K562 (cell line): ENCODE measurements at regions not wholly inside any gene's neighbourhood (a gene's known extent, or its start where the extent isn't known, plus 50 kb on each side); places are given as distances from the start of the nearest gene placed in this dataset.

Experiments
- ATAC-seq: fragments of 200-7000 bp; cut with Tn5 transposase; 3 replicates; pipeline ENCODE4 v1.9.1; 2020; ENCODE audit warnings: moderate library complexity
- BruUV-seq: library from RNA; stranded (reverse); fragments of 400-500 nt; replicated peaks from 2 replicates; lab custom pipeline; 2021; lab: Mats Ljungman, UMichigan
- CTCF ChIA-PET: fragments of 300-600 bp; formaldehyde crosslinking; extraction: SDS; loops from one replicate; lab custom pipeline; 2021; ENCODE audit warnings: low intra/inter-chr PET ratio; lab: Yijun Ruan, JAX
- POLR2A ChIA-PET: fragments of 300-600, 350-650 bp; sonication (Branson Sonifier 250); formaldehyde crosslinking; extraction: SDS; loops from one replicate; lab custom pipeline; 2021; ENCODE audit warnings: antibody characterized with exemption, inconsistent platforms; lab: Yijun Ruan, JAX
- DNase-seq, 4 experiments: peaks; one replicate each; pipeline versions ENCODE4 v3.0.0 to v3.0.0-alpha.2; 2011 to 2018; ENCODE audit warnings: low spot score in 3 of 4, mixed read lengths in 3 of 4; ENCODE audit errors: extremely low read depth in 1 of 4
- FAIRE-seq: peaks from 2 replicates; lab custom pipeline; 2011; peaks lifted over from hg19 to GRCh38; lab: Jason Lieb, UNC
- H2AFZ ChIP-seq: 2 replicates; pipeline ENCODE4 v1.6.0; 2011; ENCODE audit warnings: low read depth, low read length, control low read depth, inconsistent platforms
- H3K27ac ChIP-seq: fragments of 200-600 bp; 3 replicates; pipeline ENCODE4 v1.8.0; 2011; ENCODE audit warnings: low read depth, mild to moderate bottlenecking, control low read depth, inconsistent platforms, low read length, moderate library complexity, mixed read lengths; ENCODE audit errors: extremely low read depth
- H3K27me3 ChIP-seq, 2 experiments: fragments of 300-600 bp in 1 of 2; 2 replicates in 1 of 2; 3 replicates in 1 of 2; pipeline versions ENCODE4 v1.6.0 to v1.8.0; 2011; ENCODE audit warnings: inconsistent platforms in 2 of 2, low read length in 2 of 2, mild to moderate bottlenecking in 1 of 2, mixed read lengths in 1 of 2, moderate library complexity in 1 of 2; ENCODE audit not compliant: control insufficient read depth in 2 of 2, insufficient read depth in 2 of 2
- H3K36me3 ChIP-seq: fragments of 300-600 bp; 3 replicates; pipeline ENCODE4 v1.8.0; 2011; ENCODE audit warnings: mild to moderate bottlenecking, low read length, inconsistent platforms; ENCODE audit not compliant: control insufficient read depth, insufficient read depth
- H3K4me1 ChIP-seq, 2 experiments: fragments of 200-600 bp in 1 of 2; replicated peaks in 1 of 2; 2 replicates in 1 of 2; 3 replicates in 1 of 2; pipeline versions ENCODE4 v1.5.1 to v1.8.0; 2011; ENCODE audit warnings: inconsistent platforms in 2 of 2, low read length in 2 of 2, mild to moderate bottlenecking in 1 of 2, mixed read lengths in 1 of 2, moderate library complexity in 1 of 2; ENCODE audit not compliant: control insufficient read depth in 2 of 2, insufficient read depth in 2 of 2
- H3K4me2 ChIP-seq: 2 replicates; pipeline ENCODE4 v1.6.1; 2011; ENCODE audit warnings: low read length, control low read depth, inconsistent platforms, mixed read lengths; ENCODE audit not compliant: insufficient read depth
- H3K4me3 ChIP-seq: fragments of 200-600 bp; sonication (generic), shearing (Covaris generic); 2 replicates; pipeline ENCODE4 v1.5.1; 2016; ENCODE audit warnings: control low read depth, inconsistent platforms
- H3K79me2 ChIP-seq: fragments of 200-600 bp; 3 replicates; pipeline ENCODE4 v1.8.0; 2011; ENCODE audit warnings: low read length, inconsistent platforms; ENCODE audit not compliant: control insufficient read depth, insufficient read depth
- H3K9ac ChIP-seq, 2 experiments: 2 replicates each; pipeline versions ENCODE4 v1.6.0 to v1.6.1; 2011; ENCODE audit warnings: low read depth in 2 of 2, low read length in 2 of 2, control low read depth in 1 of 2, inconsistent platforms in 1 of 2, mild to moderate bottlenecking in 1 of 2, mixed read lengths in 1 of 2; ENCODE audit not compliant: insufficient read depth in 1 of 2
- H3K9me1 ChIP-seq: one replicate; pipeline ENCODE4 v1.6.0; 2011; ENCODE audit warnings: inconsistent platforms, mild to moderate bottlenecking, low read length, moderate library complexity; ENCODE audit not compliant: control insufficient read depth, insufficient read depth
- H3K9me3 ChIP-seq: replicated peaks from 2 replicates; pipeline ENCODE4 v1.5.1; 2011; ENCODE audit warnings: low read depth, low read length, inconsistent platforms; ENCODE audit not compliant: control insufficient read depth, insufficient read depth
- H4K20me1 ChIP-seq: replicated peaks from 2 replicates; pipeline ENCODE4 v1.6.1; 2011; ENCODE audit warnings: low read length, inconsistent platforms, mixed read lengths; ENCODE audit not compliant: control insufficient read depth, insufficient read depth
- ATF7 ChIP-seq: fragments of 450-650 bp; IDR thresholded peaks from 2 replicates; pipeline ENCODE4 v1.7.1; 2014; ENCODE audit warnings: mild to moderate bottlenecking, moderate library complexity
- CBX3 ChIP-seq, 2 experiments: IDR thresholded peaks; 1 replicate in 1 of 2; 2 replicates in 1 of 2; pipeline ENCODE4 v1.6.1; 2012; ENCODE audit warnings: inconsistent platforms in 2 of 2, low read length in 2 of 2, borderline replicate concordance in 1 of 2, control low read depth in 1 of 2
- KHSRP ChIP-seq: fragments of 450-650 bp; IDR thresholded peaks from 2 replicates; pipeline ENCODE4 v1.6.1; 2017
- L3MBTL2 ChIP-seq: fragments of 450-650 bp; IDR thresholded peaks from 2 replicates; pipeline ENCODE4 v1.6.1; 2016; ENCODE audit warnings: mild to moderate bottlenecking, moderate library complexity
- MAFK ChIP-seq: IDR thresholded peaks from 2 replicates; pipeline ENCODE4 v1.6.1; 2011; ENCODE audit warnings: low read length, improper control_type of control experiment
- MXI1 ChIP-seq: IDR thresholded peaks from 2 replicates; pipeline ENCODE4 v1.6.1; 2011; ENCODE audit warnings: low read depth, mild to moderate bottlenecking, improper control_type of control experiment, low read length
- NFE2L1 ChIP-seq: fragments of 450-650 bp; IDR thresholded peaks from 2 replicates; pipeline ENCODE4 v1.6.1; 2016; ENCODE audit warnings: missing genetic modification characterization, low read depth, mild to moderate bottlenecking, missing compliant biosample characterization, moderate library complexity, borderline replicate concordance
- POLR2AphosphoS2 ChIP-seq: IDR thresholded peaks from 2 replicates; pipeline ENCODE4 v1.6.1; 2012; ENCODE audit warnings: low read length, improper control_type of control experiment
- SRF ChIP-seq, 2 experiments: fragments of 250-450, 450-650 bp in 1 of 2; sonication (Bioruptor Pico) in 1 of 2; sonication (generic) in 1 of 2; formaldehyde crosslinking; IDR thresholded peaks; 2 replicates each; pipeline versions ENCODE4 v1.5.0 to v1.5.1; 2020 to 2022; ENCODE audit warnings: mild to moderate bottlenecking in 1 of 2, missing genetic modification reagents in 1 of 2
- WGBS: fragments of 100-300 bp; shearing (Covaris generic); methylation state at CpG from one replicate; pipeline ENCODE4 v1.1.6; 2016; ENCODE audit warnings: low coverage, mixed read lengths; ENCODE audit not compliant: insufficient coverage; ENCODE audit errors: missing lambda C conversion rate; 5-methylcytosine and 5-hydroxymethylcytosine counted together
- in situ Hi-C: fragments of 300-500 bp; cut with MboI; formaldehyde crosslinking; loops from 4 replicates; pipeline ENCODE4 v1.15.0; 2018; ENCODE audit warnings: inconsistent platforms, mixed read lengths
- intact Hi-C: fragments of 100-400 bp; cut with micrococcal nuclease; formaldehyde crosslinking; loops from 2 replicates; pipeline ENCODE4 v1.14.2; 2022
- TF ChIP-seq, protein P1 (sequence below), 2 experiments: IDR thresholded peaks; 2 replicates each; pipeline ENCODE4 v1.6.1; 2012; ENCODE audit warnings: improper control_type of control experiment in 2 of 2, low read depth in 2 of 2, low read length in 2 of 2, borderline replicate concordance in 1 of 2
- TF ChIP-seq, protein P2 (sequence below): fragments of 450-650 bp; IDR thresholded peaks from 2 replicates; pipeline ENCODE4 v1.6.1; 2016
- TF ChIP-seq, protein P3 (sequence below): fragments of 450-650 bp; formaldehyde crosslinking; conservative IDR thresholded peaks from 2 replicates; pipeline ENCODE4 v1.4.0; 2022; ENCODE audit warnings: mild to moderate bottlenecking, missing genetic modification characterization
- TF ChIP-seq, protein P4 (sequence below): fragments of 450-650 bp; IDR thresholded peaks from 2 replicates; pipeline ENCODE4 v1.6.1; 2016; ENCODE audit warnings: antibody characterized with exemption
- TF ChIP-seq, protein P5 (sequence below): fragments of 450-650 bp; formaldehyde crosslinking; IDR thresholded peaks from 2 replicates; pipeline ENCODE4 v1.4.0; 2020; ENCODE audit warnings: mild to moderate bottlenecking, mixed read lengths

DNA sequence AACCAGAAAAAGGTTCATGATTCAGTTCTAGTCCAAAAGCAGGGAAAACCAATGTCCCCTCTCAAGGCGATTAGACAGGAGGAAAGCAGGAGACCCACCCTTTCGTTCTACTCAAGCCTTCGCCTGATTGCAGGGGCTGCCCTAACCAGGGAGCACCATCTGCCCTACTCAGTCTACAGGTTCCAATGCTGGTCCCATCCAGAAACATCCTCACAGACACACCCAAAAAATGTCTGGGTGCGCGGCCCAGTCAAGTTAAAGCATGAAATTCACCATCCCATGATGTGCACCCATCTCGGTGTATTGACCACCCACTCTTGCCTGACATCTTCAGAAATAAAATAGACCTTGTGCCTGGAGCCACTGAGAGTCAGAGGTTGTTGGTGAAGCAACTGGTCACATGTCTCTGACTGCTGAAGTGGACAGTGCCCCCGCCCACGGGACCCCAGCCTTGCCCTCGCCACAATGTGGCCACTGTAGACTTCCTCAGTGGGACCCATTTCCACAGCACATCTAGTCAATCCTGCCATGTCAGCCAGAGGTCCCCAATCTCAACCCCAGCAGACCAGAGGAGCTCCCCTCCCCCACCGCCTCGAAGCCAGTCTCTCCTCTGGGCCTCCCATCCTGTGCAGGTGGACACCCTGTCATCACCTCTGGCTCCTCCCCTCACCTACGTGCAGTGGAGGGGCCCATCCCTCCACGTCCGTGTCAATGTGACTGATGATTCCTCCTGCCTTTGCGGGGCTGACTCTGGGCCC lies 116.3 kb upstream of the PPP2R2D start:
- no peak overlapping the region for H3K9ac ChIP-seq
- ChIA-PET POLR2A (interaction anchor here (0.6 kb wide), 1 partner anchor 93 kb away, joined by 3 read pairs; no protein-coding TSS in a partner anchor), CTCF (no interaction called here)
- no peak overlapping the region for H3K27ac ChIP-seq
- no peak for DNase-seq
- no peak overlapping the region for H2AFZ ChIP-seq
- 0% methylated on average over 15 of the region's 15 CpGs for WGBS
- H4K20me1 ChIP-seq: no peaks in the 10 kb centered on the region
- no peaks in the 10 kb centered on the region for H3K27me3 ChIP-seq
- H3K4me2 ChIP-seq: no peak overlapping the region
- no peaks in the 10 kb centered on the region for H3K79me2 ChIP-seq
- no peaks in the 10 kb centered on the region for H3K36me3 ChIP-seq
- in situ Hi-C loops: no loop called here
- H3K4me1 ChIP-seq: no peaks in the 10 kb centered on the region
- no peak overlapping the region for H3K4me3 ChIP-seq
- intact Hi-C loops: loop anchor here (5.0 kb wide), 1 partner anchor 1097 kb away; no protein-coding TSS in a partner anchor
- no peak for FAIRE-seq
- H3K9me1 ChIP-seq: no peaks in the 10 kb centered on the region
- no peaks in the 10 kb centered on the region for H3K9me3 ChIP-seq
- BruUV-seq: no TSS peak
- no peak for ATAC-seq
- TF ChIP-seq, protein P1, sequence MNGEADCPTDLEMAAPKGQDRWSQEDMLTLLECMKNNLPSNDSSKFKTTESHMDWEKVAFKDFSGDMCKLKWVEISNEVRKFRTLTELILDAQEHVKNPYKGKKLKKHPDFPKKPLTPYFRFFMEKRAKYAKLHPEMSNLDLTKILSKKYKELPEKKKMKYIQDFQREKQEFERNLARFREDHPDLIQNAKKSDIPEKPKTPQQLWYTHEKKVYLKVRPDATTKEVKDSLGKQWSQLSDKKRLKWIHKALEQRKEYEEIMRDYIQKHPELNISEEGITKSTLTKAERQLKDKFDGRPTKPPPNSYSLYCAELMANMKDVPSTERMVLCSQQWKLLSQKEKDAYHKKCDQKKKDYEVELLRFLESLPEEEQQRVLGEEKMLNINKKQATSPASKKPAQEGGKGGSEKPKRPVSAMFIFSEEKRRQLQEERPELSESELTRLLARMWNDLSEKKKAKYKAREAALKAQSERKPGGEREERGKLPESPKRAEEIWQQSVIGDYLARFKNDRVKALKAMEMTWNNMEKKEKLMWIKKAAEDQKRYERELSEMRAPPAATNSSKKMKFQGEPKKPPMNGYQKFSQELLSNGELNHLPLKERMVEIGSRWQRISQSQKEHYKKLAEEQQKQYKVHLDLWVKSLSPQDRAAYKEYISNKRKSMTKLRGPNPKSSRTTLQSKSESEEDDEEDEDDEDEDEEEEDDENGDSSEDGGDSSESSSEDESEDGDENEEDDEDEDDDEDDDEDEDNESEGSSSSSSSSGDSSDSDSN (IDR thresholded peaks at IDR 0.05; ENCODE audit: borderline replicate concordance in 1 of 2, low read depth in 2 of 2, low read length in 2 of 2): no peak
- TF ChIP-seq ATF7 (no peak), CBX3 (IDR thresholded peaks at IDR 0.05; ENCODE audit: borderline replicate concordance in 1 of 2, low read length in 2 of 2) (no peak), POLR2AphosphoS2 (no peak), SRF (CRISPR knock-in tag; IDR thresholded peaks at IDR 0.05) (no peak), KHSRP (no peak), L3MBTL2 (no peak), MXI1 (no peak), MAFK (no peak), NFE2L1 (no peak)
- TF ChIP-seq, protein P2, sequence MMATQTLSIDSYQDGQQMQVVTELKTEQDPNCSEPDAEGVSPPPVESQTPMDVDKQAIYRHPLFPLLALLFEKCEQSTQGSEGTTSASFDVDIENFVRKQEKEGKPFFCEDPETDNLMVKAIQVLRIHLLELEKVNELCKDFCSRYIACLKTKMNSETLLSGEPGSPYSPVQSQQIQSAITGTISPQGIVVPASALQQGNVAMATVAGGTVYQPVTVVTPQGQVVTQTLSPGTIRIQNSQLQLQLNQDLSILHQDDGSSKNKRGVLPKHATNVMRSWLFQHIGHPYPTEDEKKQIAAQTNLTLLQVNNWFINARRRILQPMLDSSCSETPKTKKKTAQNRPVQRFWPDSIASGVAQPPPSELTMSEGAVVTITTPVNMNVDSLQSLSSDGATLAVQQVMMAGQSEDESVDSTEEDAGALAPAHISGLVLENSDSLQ: no peak
- TF ChIP-seq, protein P3, sequence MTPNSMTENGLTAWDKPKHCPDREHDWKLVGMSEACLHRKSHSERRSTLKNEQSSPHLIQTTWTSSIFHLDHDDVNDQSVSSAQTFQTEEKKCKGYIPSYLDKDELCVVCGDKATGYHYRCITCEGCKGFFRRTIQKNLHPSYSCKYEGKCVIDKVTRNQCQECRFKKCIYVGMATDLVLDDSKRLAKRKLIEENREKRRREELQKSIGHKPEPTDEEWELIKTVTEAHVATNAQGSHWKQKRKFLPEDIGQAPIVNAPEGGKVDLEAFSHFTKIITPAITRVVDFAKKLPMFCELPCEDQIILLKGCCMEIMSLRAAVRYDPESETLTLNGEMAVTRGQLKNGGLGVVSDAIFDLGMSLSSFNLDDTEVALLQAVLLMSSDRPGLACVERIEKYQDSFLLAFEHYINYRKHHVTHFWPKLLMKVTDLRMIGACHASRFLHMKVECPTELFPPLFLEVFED (CRISPR knock-in tag): no peak
- TF ChIP-seq, protein P4, sequence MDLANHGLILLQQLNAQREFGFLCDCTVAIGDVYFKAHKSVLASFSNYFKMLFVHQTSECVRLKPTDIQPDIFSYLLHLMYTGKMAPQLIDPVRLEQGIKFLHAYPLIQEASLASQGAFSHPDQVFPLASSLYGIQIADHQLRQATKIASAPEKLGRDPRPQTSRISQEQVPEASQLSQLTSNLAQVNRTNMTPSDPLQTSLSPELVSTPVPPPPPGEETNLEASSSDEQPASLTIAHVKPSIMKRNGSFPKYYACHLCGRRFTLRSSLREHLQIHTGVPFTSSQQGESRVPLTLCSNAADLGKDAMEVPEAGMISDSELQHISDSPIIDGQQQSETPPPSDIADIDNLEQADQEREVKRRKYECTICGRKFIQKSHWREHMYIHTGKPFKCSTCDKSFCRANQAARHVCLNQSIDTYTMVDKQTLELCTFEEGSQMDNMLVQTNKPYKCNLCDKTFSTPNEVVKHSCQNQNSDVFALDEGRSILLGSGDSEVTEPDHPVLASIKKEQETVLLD: no peak
- TF ChIP-seq, protein P5, sequence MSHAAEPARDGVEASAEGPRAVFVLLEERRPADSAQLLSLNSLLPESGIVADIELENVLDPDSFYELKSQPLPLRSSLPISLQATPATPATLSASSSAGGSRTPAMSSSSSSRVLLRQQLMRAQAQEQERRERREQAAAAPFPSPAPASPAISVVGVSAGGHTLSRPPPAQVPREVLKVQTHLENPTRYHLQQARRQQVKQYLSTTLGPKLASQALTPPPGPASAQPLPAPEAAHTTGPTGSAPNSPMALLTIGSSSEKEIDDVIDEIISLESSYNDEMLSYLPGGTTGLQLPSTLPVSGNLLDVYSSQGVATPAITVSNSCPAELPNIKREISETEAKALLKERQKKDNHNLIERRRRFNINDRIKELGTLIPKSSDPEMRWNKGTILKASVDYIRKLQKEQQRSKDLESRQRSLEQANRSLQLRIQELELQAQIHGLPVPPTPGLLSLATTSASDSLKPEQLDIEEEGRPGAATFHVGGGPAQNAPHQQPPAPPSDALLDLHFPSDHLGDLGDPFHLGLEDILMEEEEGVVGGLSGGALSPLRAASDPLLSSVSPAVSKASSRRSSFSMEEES (CRISPR knock-in tag): no peak
